DOHH2 (cell line): ENCODE measurements at regions not wholly inside any gene's neighbourhood (a gene's known extent, or its start where the extent isn't known, plus 50 kb on each side); places are given as distances from the start of the nearest gene placed in this dataset.

Experiments used
- H3F3A ChIP-seq: fragments of 200-600 bp; sonication (generic), shearing (Covaris generic); 2 replicates; pipeline ENCODE4 v1.6.0; 2016; ENCODE audit warnings: antibody characterized with exemption, mild to moderate bottlenecking; ENCODE audit not compliant: control insufficient read depth, insufficient read depth
- H3K27ac ChIP-seq: fragments of 200-600 bp; sonication (generic); 2 replicates; pipeline ENCODE4 v1.5.1; 2014; ENCODE audit warnings: low read depth, mild to moderate bottlenecking, low read length, moderate library complexity
- H3K27me3 ChIP-seq: fragments of 200-600 bp; sonication (generic); 2 replicates; pipeline ENCODE4 v1.6.1; 2014; ENCODE audit warnings: mild to moderate bottlenecking, low read length, mixed read lengths; ENCODE audit not compliant: control insufficient read depth
- H3K36me3 ChIP-seq: fragments of 200-600 bp; sonication (generic); 2 replicates; pipeline ENCODE4 v1.6.1; 2014; ENCODE audit warnings: mild to moderate bottlenecking, low read length, moderate library complexity, mixed read lengths; ENCODE audit not compliant: control insufficient read depth
- H3K4me1 ChIP-seq: fragments of 200-600 bp; sonication (generic); 2 replicates; pipeline ENCODE4 v1.6.1; 2014; ENCODE audit warnings: mild to moderate bottlenecking, low read length, mixed read lengths; ENCODE audit not compliant: control insufficient read depth
- H3K4me2 ChIP-seq: fragments of 200-600 bp; sonication (generic); 2 replicates; pipeline ENCODE4 v1.6.0; 2014; ENCODE audit warnings: mild to moderate bottlenecking, low read length, moderate library complexity
- H3K4me3 ChIP-seq: fragments of 200-600 bp; sonication (generic); 2 replicates; pipeline ENCODE4 v1.5.1; 2014; ENCODE audit warnings: mild to moderate bottlenecking, low read length, mixed read lengths
- H3K79me2 ChIP-seq: fragments of 200-600 bp; sonication (generic); 2 replicates; pipeline ENCODE4 v1.6.1; 2014; ENCODE audit warnings: mild to moderate bottlenecking, low read length, mixed read lengths; ENCODE audit not compliant: control insufficient read depth
- H3K9me2 ChIP-seq: fragments of 200-600 bp; sonication (generic); replicated peaks from 2 replicates; pipeline ENCODE4 v1.6.1; 2014; ENCODE audit warnings: mild to moderate bottlenecking, low read length, mixed read lengths; ENCODE audit not compliant: control insufficient read depth
- H3K9me3 ChIP-seq: fragments of 200-600 bp; sonication (generic); 2 replicates; pipeline ENCODE4 v1.6.1; 2014; ENCODE audit warnings: antibody characterized with exemption, low read length, mixed read lengths; ENCODE audit not compliant: control insufficient read depth, insufficient read depth
- H4K20me1 ChIP-seq: fragments of 200-600 bp; sonication (generic); 2 replicates; pipeline ENCODE4 v1.6.0; 2014; ENCODE audit warnings: low read depth, mild to moderate bottlenecking, antibody characterized with exemption, low read length, moderate library complexity; ENCODE audit not compliant: control insufficient read depth, insufficient read depth
- EZH2phosphoT487 ChIP-seq: fragments of 200-600 bp; sonication (generic); IDR thresholded peaks from 2 replicates; pipeline ENCODE4 v1.6.1; 2017; ENCODE audit warnings: borderline replicate concordance, mild to moderate bottlenecking, antibody characterized with exemption, low read length, moderate library complexity, mixed read lengths
- TF ChIP-seq, protein P1 (sequence below): fragments of 200-600 bp; sonication (generic); IDR thresholded peaks from one replicate; pipeline ENCODE4 v1.5.1; 2014; ENCODE audit warnings: antibody characterized with exemption, mild to moderate bottlenecking, low read depth, low read length; ENCODE audit not compliant: poor library complexity, severe bottlenecking

DNA sequence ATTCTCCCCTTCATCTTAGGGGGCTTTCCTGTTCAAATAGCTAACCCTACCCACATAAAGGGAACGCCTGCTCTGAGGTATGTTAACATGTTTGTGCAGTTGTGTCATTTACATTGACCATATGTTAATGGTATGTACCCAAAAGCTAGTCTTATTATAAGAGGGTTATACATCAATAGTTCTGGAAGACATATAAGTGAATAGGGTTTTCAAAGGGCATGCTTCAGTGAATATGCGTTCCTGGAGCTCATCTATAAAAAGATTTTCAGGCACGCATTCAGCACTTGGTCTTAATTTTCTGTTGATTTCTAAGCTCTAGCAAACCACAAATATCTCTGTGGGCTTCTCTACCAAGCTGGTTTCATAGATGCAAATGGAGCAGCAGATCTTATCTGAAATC is 766.1 kb downstream of the IRX1 start:
- H3K9me2 ChIP-seq: no peaks in the 10 kb centered on the region
- H3F3A ChIP-seq: no peaks in the 10 kb centered on the region
- H3K27me3 ChIP-seq: no peaks in the 10 kb centered on the region
- no peak overlapping the region for H3K4me3 ChIP-seq
- H3K36me3 ChIP-seq: no peaks in the 10 kb centered on the region
- no peaks in the 10 kb centered on the region for H4K20me1 ChIP-seq
- no peaks in the 10 kb centered on the region for H3K4me1 ChIP-seq
- H3K27ac ChIP-seq: no peak overlapping the region
- H3K9me3 ChIP-seq: no peaks in the 10 kb centered on the region; the same call in 1 of the 2 replicates
- TF ChIP-seq, protein P1, sequence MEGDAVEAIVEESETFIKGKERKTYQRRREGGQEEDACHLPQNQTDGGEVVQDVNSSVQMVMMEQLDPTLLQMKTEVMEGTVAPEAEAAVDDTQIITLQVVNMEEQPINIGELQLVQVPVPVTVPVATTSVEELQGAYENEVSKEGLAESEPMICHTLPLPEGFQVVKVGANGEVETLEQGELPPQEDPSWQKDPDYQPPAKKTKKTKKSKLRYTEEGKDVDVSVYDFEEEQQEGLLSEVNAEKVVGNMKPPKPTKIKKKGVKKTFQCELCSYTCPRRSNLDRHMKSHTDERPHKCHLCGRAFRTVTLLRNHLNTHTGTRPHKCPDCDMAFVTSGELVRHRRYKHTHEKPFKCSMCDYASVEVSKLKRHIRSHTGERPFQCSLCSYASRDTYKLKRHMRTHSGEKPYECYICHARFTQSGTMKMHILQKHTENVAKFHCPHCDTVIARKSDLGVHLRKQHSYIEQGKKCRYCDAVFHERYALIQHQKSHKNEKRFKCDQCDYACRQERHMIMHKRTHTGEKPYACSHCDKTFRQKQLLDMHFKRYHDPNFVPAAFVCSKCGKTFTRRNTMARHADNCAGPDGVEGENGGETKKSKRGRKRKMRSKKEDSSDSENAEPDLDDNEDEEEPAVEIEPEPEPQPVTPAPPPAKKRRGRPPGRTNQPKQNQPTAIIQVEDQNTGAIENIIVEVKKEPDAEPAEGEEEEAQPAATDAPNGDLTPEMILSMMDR: no peak
- no peak for TF ChIP-seq EZH2phosphoT487
- H3K4me2 ChIP-seq: no peak overlapping the region
- no peaks in the 10 kb centered on the region for H3K79me2 ChIP-seq

DNA sequence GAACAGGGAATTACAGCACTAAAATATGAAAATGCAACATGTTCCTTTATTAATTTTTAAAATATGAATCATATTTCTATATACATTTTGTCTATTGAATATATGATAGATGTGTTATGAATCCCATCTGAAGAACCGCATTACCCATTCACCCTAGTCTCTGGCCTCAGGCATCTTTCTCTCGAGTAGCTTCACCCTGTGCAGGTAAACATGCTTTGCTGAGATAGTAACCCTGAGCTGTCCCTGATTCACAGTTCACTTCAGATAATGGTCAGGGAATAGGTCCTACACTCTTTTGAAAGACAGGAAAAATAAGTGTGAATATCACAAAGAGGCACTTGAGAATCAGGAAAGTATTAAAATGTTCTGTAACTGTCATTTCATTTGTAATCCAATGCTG is 766.8 kb downstream of the IRX1 start:
- no peaks in the 10 kb centered on the region for H3K9me2 ChIP-seq
- H3K79me2 ChIP-seq: no peaks in the 10 kb centered on the region
- H3K4me2 ChIP-seq: no peak overlapping the region
- no peaks in the 10 kb centered on the region for H3K27me3 ChIP-seq
- no peak overlapping the region for H3K27ac ChIP-seq
- no peaks in the 10 kb centered on the region for H3K4me1 ChIP-seq
- no peaks in the 10 kb centered on the region for H3F3A ChIP-seq
- H3K36me3 ChIP-seq: no peaks in the 10 kb centered on the region
- H3K9me3 ChIP-seq: no peaks in the 10 kb centered on the region; the same call in 1 of the 2 replicates
- TF ChIP-seq EZH2phosphoT487: no peak
- TF ChIP-seq, protein P1: no peak
- H3K4me3 ChIP-seq: no peak overlapping the region
- H4K20me1 ChIP-seq: no peaks in the 10 kb centered on the region

DNA sequence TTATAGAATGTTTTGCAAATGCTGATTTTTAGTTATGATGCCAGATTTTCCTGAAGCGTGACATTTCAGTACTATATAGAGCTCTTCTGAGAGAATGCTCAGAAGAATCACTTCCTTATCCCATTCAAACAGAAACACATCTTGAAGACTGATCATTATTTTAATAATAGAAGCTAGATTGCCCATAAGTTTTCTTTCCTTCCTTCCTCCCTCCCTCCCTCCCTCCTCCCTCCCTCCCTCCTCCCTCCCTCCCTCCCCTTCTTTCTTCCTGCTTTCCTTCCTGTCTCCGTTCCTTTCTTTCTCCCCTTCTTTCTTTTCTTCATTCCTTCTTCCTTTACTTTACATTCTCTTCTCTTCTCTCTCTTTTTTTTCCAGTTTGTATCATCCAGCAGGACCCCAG is 767.4 kb downstream of the IRX1 start:
- no peaks in the 10 kb centered on the region for H3K4me1 ChIP-seq
- H4K20me1 ChIP-seq: no peaks in the 10 kb centered on the region
- H3K9me2 ChIP-seq: no peaks in the 10 kb centered on the region
- H3K4me3 ChIP-seq: no peak overlapping the region
- H3K9me3 ChIP-seq: no peaks in the 10 kb centered on the region; the same call in 1 of the 2 replicates
- no peak overlapping the region for H3K27ac ChIP-seq
- H3K27me3 ChIP-seq: no peaks in the 10 kb centered on the region
- H3K4me2 ChIP-seq: no peak overlapping the region
- H3F3A ChIP-seq: no peaks in the 10 kb centered on the region
- H3K36me3 ChIP-seq: no peaks in the 10 kb centered on the region
- no peaks in the 10 kb centered on the region for H3K79me2 ChIP-seq
- TF ChIP-seq, protein P1: no peak
- TF ChIP-seq EZH2phosphoT487: no peak

DNA sequence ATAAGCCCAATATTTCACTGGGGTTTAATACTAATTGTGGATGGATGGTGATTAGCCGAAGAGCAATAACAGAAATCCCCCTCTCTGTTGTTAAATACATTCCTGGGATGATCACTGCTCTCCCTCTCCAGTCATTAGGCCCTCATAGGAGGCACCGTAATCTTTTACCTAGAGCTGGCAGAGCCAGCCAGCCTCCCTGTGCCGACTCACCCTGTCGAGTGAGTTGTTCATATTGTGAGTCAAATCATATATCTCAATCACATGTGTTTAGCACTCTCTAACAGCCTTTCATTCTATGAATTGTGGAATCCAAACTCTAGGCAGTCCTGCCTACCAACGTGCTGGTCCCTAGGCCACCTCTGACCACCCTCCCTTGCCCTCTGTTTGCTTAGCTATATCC is 771.0 kb downstream of the IRX1 start:
- Histone ChIP-seq H3K27ac (no peak overlapping the region), H3K79me2 (no peaks in the 10 kb centered on the region), H4K20me1 (no peaks in the 10 kb centered on the region), H3K27me3 (no peaks in the 10 kb centered on the region), H3K4me1 (no peaks in the 10 kb centered on the region), H3F3A (no peaks in the 10 kb centered on the region), H3K4me3 (no peak overlapping the region), H3K9me3 (no peaks in the 10 kb centered on the region; the same call in 1 of the 2 replicates), H3K4me2 (no peak overlapping the region), H3K36me3 (no peaks in the 10 kb centered on the region), H3K9me2 (no peaks in the 10 kb centered on the region)
- TF ChIP-seq EZH2phosphoT487: no peak
- TF ChIP-seq, protein P1: no peak
